Kidney epithelial cell (primary cell): ENCODE measurements at regions not wholly inside any gene's neighbourhood (a gene's known extent, or its start where the extent isn't known, plus 50 kb on each side); places are given as distances from the start of the nearest gene placed in this dataset.

Source experiments
- DNase-seq: peaks from one replicate; pipeline ENCODE4 v3.0.0-alpha.2; 2010; ENCODE audit warnings: low read depth
- H3K27me3 ChIP-seq: 2 replicates; pipeline ENCODE4 v1.6.0; 2011; ENCODE audit warnings: low read length; ENCODE audit not compliant: control insufficient read depth, insufficient read depth
- H3K36me3 ChIP-seq: 2 replicates; pipeline ENCODE4 v1.5.1; 2011; ENCODE audit warnings: low read length; ENCODE audit not compliant: control insufficient read depth, insufficient read depth
- H3K4me3 ChIP-seq: 2 replicates; pipeline ENCODE4 v1.5.1; 2011; ENCODE audit warnings: low read depth, mild to moderate bottlenecking, control low read depth, low read length
- TF ChIP-seq, protein P1 (sequence below): IDR thresholded peaks from 2 replicates; pipeline ENCODE4 v1.5.1; 2011; ENCODE audit warnings: mild to moderate bottlenecking, moderate library complexity, low read length, control low read depth, inconsistent platforms; ENCODE audit not compliant: insufficient read depth, poor library complexity, severe bottlenecking

DNA sequence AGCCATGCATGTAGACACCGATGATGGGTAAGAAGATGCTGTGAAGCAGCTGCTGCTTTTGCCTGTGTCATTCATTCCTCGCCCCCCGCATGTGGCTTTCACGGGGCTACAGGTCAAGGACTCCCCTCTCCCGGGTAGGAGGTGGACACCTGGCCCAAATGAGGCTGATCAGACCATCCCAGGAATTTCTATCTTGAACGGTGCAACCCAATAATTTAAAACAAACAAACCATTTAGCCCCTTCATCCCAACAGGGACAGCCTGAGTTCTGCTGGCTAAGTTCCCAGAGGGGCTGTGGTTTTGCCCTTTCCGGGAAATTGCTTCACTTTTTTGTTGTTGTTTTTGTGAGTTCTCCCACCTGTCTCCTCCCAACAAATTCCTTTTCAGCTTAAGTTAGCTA lies 137.7 kb upstream of the CDH5 start:
- Histone ChIP-seq H3K36me3 (no peaks in the 10 kb centered on the region), H3K4me3 (no peak overlapping the region), H3K27me3 (peaks cover 2% of the 10 kb centered on the region)
- TF ChIP-seq, protein P1, sequence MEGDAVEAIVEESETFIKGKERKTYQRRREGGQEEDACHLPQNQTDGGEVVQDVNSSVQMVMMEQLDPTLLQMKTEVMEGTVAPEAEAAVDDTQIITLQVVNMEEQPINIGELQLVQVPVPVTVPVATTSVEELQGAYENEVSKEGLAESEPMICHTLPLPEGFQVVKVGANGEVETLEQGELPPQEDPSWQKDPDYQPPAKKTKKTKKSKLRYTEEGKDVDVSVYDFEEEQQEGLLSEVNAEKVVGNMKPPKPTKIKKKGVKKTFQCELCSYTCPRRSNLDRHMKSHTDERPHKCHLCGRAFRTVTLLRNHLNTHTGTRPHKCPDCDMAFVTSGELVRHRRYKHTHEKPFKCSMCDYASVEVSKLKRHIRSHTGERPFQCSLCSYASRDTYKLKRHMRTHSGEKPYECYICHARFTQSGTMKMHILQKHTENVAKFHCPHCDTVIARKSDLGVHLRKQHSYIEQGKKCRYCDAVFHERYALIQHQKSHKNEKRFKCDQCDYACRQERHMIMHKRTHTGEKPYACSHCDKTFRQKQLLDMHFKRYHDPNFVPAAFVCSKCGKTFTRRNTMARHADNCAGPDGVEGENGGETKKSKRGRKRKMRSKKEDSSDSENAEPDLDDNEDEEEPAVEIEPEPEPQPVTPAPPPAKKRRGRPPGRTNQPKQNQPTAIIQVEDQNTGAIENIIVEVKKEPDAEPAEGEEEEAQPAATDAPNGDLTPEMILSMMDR: no peak
- peak; percentile 5 for DNase-seq

DNA sequence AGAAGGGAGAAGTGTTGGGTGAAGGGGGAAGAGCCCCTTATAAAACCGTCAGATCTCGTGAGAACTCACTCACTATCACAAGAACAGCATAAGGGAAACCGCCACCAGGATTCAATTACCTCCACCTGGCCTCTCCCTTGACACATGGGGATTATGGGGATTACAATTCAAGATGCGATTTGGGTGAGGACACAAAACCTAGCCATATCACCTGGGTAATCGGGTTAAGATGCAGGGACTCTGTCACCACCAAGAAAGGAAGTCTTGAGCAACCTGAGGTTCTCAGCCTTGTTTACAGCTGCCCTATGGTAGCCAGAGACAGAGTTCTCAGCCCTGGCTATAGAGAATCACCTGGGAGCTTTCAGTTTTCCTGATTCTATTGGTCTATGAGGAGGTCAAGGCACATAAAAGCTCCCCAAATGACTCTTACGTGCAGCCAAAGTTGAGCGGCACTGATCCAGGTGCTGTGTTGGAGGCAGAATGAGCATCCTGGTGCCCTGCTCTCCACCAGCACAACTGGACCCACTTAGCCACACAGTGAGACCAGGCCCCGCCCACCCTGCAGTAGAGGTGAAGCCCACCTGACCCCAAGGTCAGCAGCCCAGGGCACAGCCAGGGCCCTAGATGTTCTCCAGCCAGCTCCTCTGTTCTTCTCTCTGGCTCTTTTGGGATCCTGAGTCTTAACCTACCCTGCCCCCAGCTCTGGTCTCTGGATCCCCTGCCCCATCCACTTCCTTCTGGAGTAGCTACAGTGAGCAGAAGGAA lies 138.5 kb upstream of the CDH5 start:
- no peak overlapping the region for H3K4me3 ChIP-seq
- DNase-seq: no peak
- no peaks in the 10 kb centered on the region for H3K36me3 ChIP-seq
- H3K27me3 ChIP-seq: no peaks in the 10 kb centered on the region
- TF ChIP-seq, protein P1: no peak

DNA sequence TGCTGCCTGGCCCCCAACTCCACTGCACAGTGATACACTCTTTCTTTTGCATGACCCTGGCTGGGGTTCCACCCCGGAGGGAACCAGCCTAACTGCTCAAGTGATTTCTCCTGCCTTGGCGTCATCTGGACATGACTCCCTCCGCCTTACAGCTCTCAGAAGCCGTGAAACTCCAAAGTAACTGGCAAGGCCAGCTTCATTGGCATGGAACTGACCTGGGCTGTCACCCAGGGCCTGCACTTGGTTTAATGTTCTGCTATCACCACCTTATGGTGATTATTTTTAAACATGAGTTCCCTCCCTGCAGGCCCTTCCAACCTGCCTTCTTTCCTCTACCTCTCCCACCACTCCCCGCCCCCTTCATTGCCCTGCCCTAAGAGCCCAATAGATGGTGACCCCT lies 139.7 kb upstream of the CDH5 start:
- DNase-seq: no peak
- Histone ChIP-seq H3K4me3 (no peak overlapping the region), H3K27me3 (no peaks in the 10 kb centered on the region), H3K36me3 (no peaks in the 10 kb centered on the region)
- TF ChIP-seq, protein P1: no peak

DNA sequence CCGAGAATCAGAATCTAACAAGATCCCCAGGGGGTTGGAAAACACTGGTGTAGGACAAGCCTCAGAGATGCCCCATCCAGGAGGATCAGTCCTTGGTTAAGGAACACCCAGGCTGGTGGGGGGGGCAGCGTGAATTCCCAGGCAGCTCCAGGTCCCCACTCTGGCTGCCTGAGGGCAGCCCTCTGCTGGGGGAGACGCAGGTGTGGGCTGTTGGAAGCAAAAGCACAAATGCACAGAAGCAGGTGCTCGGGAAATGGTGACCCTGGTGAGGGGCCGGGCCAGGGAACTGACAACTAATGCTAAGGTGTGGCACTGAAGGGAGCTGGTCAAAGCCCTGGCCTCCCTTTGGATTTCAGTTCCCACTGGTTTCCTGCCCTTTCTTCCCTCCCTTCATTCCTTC lies 140.8 kb upstream of the CDH5 start:
- Histone ChIP-seq H3K4me3 (no peak overlapping the region), H3K27me3 (no peaks in the 10 kb centered on the region), H3K36me3 (no peaks in the 10 kb centered on the region)
- no peak for DNase-seq
- TF ChIP-seq, protein P1: no peak

DNA sequence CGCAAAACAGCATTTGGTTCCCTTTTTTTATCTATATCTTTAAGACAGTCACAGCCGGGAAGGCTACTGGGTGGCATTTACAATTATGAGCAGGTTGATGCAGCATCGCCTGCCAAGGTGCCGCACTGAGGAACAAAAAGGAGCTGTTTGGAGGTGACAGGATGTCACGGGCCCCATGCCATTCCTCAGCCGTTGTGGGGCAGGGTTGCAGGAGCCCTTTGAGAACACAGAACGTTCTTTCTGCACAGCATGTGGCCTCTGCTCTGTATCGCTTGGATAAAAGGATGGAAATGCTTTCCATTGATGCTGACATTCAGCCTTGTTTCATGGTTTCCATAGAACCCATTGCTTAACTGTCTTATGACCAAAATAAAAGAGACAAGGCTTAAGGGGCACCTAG lies 141.9 kb upstream of the CDH5 start:
- no peak for DNase-seq
- Histone ChIP-seq H3K4me3 (no peak overlapping the region), H3K27me3 (no peaks in the 10 kb centered on the region), H3K36me3 (no peaks in the 10 kb centered on the region)
- TF ChIP-seq, protein P1: no peak

DNA sequence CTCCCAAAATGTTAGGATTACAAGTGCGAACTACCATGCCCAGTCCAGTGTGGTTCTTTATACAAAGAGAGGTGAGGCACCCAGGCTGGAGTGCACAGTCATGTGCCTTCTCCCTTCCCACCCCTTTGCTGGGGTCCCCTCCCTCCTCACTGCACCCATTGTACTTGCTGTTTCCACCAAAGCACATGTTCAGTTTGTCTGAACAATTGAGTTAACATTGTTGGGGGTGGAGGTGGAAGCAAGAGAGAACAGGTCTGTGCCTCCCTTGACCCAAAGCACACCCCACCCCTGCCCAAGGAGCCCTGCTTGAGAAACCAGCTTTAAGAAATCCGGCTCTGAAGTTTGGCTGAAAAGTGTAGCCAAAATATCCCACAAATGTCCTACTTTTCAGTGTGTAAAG lies 142.3 kb upstream of the CDH5 start:
- H3K27me3 ChIP-seq: no peaks in the 10 kb centered on the region

More for the DNA sequence above, 142.3 kb upstream of the CDH5 start:
- Histone ChIP-seq H3K36me3 (no peaks in the 10 kb centered on the region), H3K4me3 (no peak overlapping the region)
- DNase-seq: no peak
- TF ChIP-seq, protein P1: no peak
